Stomach smooth muscle (tissue), 2 donors: ENCODE measurements at regions not wholly inside any gene's neighbourhood (a gene's known extent, or its start where the extent isn't known, plus 50 kb on each side); places are given as distances from the start of the nearest gene placed in this dataset.

Source experiments
- H3K27ac ChIP-seq: one replicate; pipeline ENCODE4 v1.7.0; 2013; ENCODE audit warnings: mild to moderate bottlenecking, low read length, inconsistent platforms
- H3K27me3 ChIP-seq, 2 donors: one replicate each; pipeline ENCODE4 v1.7.0; 2013; ENCODE audit warnings: low read length in 2 of 2; ENCODE audit not compliant: insufficient read depth in 2 of 2, control insufficient read depth in 1 of 2
- H3K36me3 ChIP-seq, 2 donors: one replicate each; pipeline ENCODE4 v1.7.0; 2013; ENCODE audit warnings: low read length in 2 of 2; ENCODE audit not compliant: control insufficient read depth in 2 of 2, insufficient read depth in 2 of 2
- H3K4me1 ChIP-seq: one replicate; pipeline ENCODE4 v1.7.0; 2013; ENCODE audit warnings: low read length; ENCODE audit not compliant: control insufficient read depth, insufficient read depth
- H3K4me3 ChIP-seq, 2 donors: one replicate each; pipeline ENCODE4 v1.7.0; 2013; ENCODE audit warnings: low read length in 2 of 2
- H3K9ac ChIP-seq, 2 donors: one replicate each; pipeline ENCODE4 v1.7.0; 2013; ENCODE audit warnings: low read length in 2 of 2, mild to moderate bottlenecking in 1 of 2
- H3K9me3 ChIP-seq, 2 donors: one replicate each; pipeline ENCODE4 v1.7.0; 2013; ENCODE audit warnings: low read length in 2 of 2; ENCODE audit not compliant: control insufficient read depth in 2 of 2
- donor health status: healthy.
- donor health status: Pancreatic carcinoma.

DNA sequence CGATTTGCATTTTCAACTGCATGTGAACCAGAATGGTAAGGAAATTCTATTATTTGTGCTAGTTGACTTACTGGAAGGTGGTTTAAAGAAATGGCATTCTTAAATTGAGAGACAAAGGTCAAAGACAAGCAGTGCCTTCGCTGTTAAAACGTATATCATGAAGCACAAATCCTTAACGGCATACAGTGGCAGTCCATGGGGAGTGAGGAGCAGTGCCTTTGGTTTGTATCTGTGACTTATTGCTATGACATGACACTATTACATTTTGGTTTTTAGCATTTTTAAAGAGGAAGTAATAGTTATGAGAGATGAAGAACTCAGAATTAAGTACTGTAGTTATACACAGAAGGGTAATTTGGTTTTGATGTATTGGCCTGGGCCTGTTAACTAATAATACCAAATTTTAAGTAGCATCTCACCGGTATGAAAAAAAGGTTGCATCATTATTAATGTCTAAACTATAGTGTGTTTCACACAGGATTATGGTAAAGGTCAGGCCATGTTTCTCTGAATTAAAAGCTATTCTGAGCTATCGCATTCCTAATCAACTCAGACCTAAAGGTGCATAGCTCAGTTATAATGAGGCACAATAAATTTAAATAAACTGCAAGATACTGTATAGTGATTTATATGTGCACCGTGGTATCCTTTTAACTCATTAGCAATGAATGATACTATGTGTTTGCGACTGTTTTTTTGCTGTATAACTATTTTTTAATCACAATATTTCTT is 339.8 kb upstream of the ARRDC3 start:
- Histone ChIP-seq H3K9me3 (no peaks in the 10 kb centered on the region), H3K36me3 (no peaks in the 10 kb centered on the region), H3K4me1 (no peaks in the 10 kb centered on the region), H3K27me3 (no peaks in the 10 kb centered on the region), H3K4me3 (no peak overlapping the region), H3K9ac (no peak overlapping the region), H3K27ac (no peak overlapping the region)

DNA sequence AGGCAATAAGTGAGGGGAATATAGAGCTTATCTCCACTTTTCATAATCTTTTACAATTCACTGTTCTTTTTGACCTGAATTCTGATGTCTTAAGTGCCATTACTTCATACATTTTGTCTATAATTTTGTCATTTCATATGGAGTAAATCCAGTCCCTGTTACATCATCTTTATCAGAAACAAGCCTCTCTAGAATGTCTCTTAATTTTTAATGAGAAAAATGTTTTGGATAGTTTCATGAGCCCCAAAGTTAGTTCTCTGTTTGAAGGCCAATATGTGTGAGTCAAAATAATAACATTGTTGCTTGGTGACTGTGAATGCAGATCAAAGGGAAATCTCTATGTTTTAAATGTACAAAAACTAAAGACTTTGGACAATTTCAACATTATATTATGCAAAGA is 329.6 kb upstream of the ARRDC3 start:
- no peak overlapping the region for H3K4me3 ChIP-seq
- no peaks in the 10 kb centered on the region for H3K27me3 ChIP-seq
- H3K36me3 ChIP-seq = no peaks in the 10 kb centered on the region
- H3K27ac ChIP-seq = no peak overlapping the region
- no peaks in the 10 kb centered on the region for H3K9me3 ChIP-seq
- no peak overlapping the region for H3K9ac ChIP-seq
- H3K4me1 ChIP-seq = no peaks in the 10 kb centered on the region

DNA sequence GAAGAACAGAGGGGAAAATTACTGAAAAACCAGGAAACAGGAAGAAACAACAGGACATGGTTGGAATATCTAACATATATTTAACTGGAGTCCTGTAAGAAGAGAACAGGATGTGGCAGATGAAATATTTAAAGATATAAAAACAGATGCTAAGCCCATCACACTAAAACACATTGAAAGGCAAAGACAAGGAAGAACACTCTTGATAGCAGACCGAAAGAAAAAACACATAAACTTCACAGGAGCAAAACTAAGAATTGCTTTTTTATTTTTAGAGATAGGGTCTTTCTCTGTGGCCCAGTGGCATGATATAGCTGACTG is 324.4 kb upstream of the ARRDC3 start:
- Histone ChIP-seq H3K9me3 (peaks cover 0 to 3% of the 10 kb centered on the region in 2 donors), H3K4me3 (no peak overlapping the region), H3K36me3 (no peaks in the 10 kb centered on the region), H3K27me3 (no peaks in the 10 kb centered on the region), H3K4me1 (no peaks in the 10 kb centered on the region), H3K9ac (no peak overlapping the region), H3K27ac (no peak overlapping the region)

DNA sequence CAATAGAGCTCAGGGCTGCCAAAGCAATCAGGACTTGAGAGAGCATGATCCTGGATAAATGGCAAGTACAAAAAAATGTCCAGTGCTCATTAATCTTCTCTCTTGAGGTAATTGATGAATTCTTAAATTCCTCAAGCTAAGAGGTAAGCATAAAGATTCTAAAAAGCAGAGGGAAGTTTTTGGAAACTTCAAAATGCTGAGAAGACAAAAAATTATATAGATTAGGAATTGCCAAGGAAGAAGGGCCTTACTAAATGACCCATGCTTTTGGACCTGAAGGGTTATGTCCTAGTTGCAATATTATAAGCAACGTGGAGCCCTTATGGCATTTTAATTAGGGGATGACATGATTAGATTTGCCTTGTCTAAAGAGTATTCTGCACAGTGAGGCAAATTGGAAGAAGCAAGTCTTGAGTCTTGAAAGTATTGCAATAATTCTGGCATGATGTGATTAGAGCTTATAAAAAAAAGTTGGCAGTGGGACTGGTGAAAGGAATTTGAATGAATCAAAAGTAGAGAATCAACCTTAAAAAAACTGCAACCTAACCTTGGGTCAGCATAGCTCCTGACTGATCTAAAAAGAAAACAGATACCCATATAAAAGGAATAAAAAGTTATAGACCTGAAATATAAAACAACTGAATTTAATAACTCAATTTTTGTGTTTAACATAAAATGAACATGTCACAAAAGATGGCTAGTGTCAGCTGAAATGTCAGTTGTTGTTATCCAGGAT is 323.8 kb upstream of the ARRDC3 start:
- no peaks in the 10 kb centered on the region for H3K4me1 ChIP-seq

DNA sequence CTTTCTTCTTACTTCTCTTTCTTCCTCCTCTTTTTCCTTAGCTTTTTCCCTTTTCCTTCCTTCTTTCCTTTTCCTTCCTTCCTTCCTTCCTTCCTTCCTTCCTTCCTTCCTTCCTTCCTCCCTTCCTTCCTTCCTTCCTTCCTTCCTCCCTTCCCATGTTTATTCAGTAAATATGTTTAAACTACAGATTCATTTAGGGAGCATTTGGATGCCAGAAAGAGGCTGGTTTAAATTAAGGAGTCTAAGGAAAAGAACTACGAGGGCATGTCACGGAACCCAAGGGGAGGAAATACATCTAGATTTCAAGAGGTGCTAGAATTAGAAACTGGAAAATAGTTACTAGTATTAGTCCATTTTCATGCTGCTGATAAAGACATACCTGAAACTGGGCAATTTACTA is 320.0 kb upstream of the ARRDC3 start:
- Histone ChIP-seq H3K27ac (no peak overlapping the region), H3K36me3 (no peaks in the 10 kb centered on the region), H3K4me3 (no peak overlapping the region), H3K9me3 (peaks cover 0 to 3% of the 10 kb centered on the region in 2 donors), H3K4me1 (no peaks in the 10 kb centered on the region), H3K27me3 (no peaks in the 10 kb centered on the region), H3K9ac (no peak overlapping the region)

More for the DNA sequence above, 323.8 kb upstream of the ARRDC3 start:
- Histone ChIP-seq H3K27me3 (no peaks in the 10 kb centered on the region), H3K9me3 (peaks cover 0 to 3% of the 10 kb centered on the region in 2 donors), H3K4me3 (no peak overlapping the region), H3K27ac (no peak overlapping the region), H3K36me3 (no peaks in the 10 kb centered on the region), H3K9ac (no peak overlapping the region)

DNA sequence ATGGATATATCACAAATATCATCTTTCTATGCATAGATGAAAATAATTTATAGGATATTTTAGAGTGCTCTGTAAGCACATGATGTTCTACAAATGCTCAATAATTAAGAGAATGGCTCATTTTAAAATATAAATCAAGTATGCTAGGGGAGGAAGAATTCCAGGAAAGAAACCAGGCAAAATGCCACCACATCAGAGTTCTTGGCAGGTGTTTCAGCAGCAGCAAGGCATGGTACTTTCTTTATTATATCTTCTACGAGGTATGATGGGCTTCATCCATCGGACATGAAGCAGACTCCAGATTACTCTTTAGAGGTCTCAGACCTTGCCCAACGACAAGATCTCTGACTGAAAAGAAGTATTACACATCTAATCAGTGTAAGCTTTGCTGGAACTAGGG is 316.3 kb upstream of the ARRDC3 start:
- H3K4me1 ChIP-seq = no peaks in the 10 kb centered on the region
- no peaks in the 10 kb centered on the region for H3K27me3 ChIP-seq
- peaks cover 0 to 3% of the 10 kb centered on the region in 2 donors for H3K9me3 ChIP-seq
- H3K9ac ChIP-seq = no peak overlapping the region
- no peaks in the 10 kb centered on the region for H3K36me3 ChIP-seq
- H3K4me3 ChIP-seq = no peak overlapping the region
- no peak overlapping the region for H3K27ac ChIP-seq

DNA sequence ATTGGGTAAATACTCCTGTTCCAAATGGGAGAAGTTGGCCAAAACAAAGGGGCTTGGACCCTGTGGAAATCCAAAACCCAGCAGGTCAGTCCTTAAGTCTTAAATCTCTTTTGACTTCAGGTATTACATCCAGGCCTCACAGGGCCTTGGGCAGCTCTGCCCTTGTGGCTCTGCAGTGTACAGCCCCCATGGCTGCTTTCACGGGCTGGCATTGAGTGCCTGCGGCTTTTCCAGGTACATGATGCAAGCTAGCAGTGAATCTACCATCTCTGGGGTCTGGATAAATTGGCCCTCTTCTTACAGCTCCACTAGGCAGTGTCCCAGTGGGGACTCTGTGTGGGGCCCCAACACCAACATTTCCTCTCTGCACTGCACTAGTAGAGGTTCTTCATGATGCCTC is 308.5 kb upstream of the ARRDC3 start:
- no peaks in the 10 kb centered on the region for H3K9me3 ChIP-seq
- H3K36me3 ChIP-seq = no peaks in the 10 kb centered on the region
- no peak overlapping the region for H3K4me3 ChIP-seq
- H3K27me3 ChIP-seq = no peaks in the 10 kb centered on the region
- no peak overlapping the region for H3K9ac ChIP-seq
- no peak overlapping the region for H3K27ac ChIP-seq
- no peaks in the 10 kb centered on the region for H3K4me1 ChIP-seq

DNA sequence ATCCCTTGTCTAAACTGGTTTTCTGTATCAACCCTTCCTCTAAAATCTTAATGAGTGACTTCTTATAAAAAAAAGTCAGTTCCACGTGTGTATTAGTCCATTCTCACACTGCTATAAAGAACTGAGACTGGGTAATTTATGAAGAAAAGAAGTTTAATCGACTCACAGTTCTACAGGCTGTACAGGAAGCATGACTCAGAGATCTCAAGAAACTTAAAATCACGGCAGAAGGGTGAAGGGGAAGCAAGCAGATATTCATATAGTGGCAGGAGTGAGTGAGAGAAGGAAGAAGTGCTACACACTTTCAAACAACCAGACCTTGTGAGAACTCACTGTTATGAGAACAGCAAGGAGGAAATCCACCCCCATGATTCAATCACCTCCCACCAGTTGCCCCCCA is 307.8 kb upstream of the ARRDC3 start:
- Histone ChIP-seq H3K27me3 (no peaks in the 10 kb centered on the region), H3K4me3 (no peak overlapping the region), H3K9me3 (no peaks in the 10 kb centered on the region), H3K9ac (no peak overlapping the region), H3K27ac (no peak overlapping the region), H3K4me1 (no peaks in the 10 kb centered on the region), H3K36me3 (no peaks in the 10 kb centered on the region)

DNA sequence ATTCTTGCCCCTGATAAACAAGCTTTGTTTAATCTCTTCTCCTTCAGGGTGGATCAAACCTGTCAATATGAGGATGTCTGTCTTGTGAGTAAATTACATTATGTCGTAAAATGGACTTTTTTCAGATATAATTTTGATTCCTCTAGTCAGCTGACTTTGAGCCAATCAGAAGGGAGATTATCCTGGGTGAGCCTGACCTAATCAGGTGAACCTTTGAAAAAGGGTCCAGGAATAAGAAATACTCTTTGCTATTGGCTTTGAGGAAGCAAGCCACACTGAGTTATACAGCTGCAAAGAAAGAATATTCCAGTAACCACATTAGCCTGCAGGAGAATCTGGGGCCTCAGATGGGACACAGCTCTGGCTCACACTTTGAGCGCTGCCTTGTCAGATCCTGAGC is 304.3 kb upstream of the ARRDC3 start:
- no peak overlapping the region for H3K27ac ChIP-seq
- H3K27me3 ChIP-seq = no peaks in the 10 kb centered on the region
- H3K4me1 ChIP-seq = no peaks in the 10 kb centered on the region

DNA sequence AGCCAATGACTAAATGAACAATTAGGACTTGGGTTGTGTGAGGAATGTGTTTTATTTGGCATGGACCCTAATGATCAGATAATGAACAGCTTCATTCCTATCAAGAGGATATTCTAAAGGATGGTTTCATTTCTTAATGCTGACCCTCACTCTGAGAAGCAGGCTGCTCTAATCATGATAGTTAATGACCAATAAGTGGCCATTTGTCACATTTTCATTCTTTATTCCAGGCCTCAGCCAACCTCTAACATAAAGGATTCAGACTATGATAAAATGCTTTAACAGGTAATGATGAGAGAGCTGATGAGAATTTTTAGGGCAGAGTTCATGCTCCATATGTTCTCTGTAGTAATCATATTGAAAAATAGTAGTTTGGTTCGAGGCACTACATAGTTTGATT is 301.5 kb upstream of the ARRDC3 start:
- no peaks in the 10 kb centered on the region for H3K27me3 ChIP-seq
- H3K36me3 ChIP-seq = no peaks in the 10 kb centered on the region
- H3K4me3 ChIP-seq = no peak overlapping the region
- no peak overlapping the region for H3K27ac ChIP-seq
- no peak overlapping the region for H3K9ac ChIP-seq
- H3K9me3 ChIP-seq = no peaks in the 10 kb centered on the region
- H3K4me1 ChIP-seq = no peaks in the 10 kb centered on the region

More for the DNA sequence above, 304.3 kb upstream of the ARRDC3 start:
- Histone ChIP-seq H3K9me3 (no peaks in the 10 kb centered on the region), H3K4me3 (no peak overlapping the region), H3K9ac (no peak overlapping the region), H3K36me3 (no peaks in the 10 kb centered on the region)

DNA sequence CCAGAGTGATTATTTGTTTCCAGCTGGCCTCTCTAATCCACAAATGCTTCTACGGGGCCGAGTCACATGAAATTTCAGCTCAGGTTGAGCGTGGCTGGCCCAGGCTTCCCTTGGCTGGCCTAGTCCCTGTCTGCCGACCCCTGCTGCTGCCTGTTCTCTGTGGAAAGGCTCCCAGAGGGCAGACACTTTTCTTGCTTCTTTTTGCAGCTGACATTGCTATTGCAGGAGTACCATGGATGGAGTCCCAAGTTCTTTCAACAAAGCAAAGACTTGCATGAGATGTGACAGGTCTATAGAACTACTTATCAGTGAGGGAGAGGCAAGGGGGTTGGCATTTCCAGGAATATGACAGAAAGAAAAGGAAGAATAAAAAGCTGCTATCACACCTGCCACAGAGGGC is 287.4 kb upstream of the ARRDC3 start:
- no peaks in the 10 kb centered on the region for H3K27me3 ChIP-seq
- no peaks in the 10 kb centered on the region for H3K9me3 ChIP-seq
- no peak overlapping the region for H3K27ac ChIP-seq
- H3K36me3 ChIP-seq = no peaks in the 10 kb centered on the region
- H3K9ac ChIP-seq = no peak overlapping the region
- no peaks in the 10 kb centered on the region for H3K4me1 ChIP-seq
- H3K4me3 ChIP-seq = no peak overlapping the region
